Ovary (tissue), 7 donors: ENCODE measurements at regions not wholly inside any gene's neighbourhood (a gene's known extent, or its start where the extent isn't known, plus 50 kb on each side); places are given as distances from the start of the nearest gene placed in this dataset.

Source experiments
- DNase-seq, 5 donors: peaks; one replicate each; pipeline ENCODE4 v3.0.0-alpha.2; 2019 to 2020
- H3K27ac ChIP-seq, 2 donors: fragments of 200-600 bp; one replicate each; pipeline versions ENCODE4 v1.5.1 to v1.8.0; 2019 to 2022
- H3K27me3 ChIP-seq: fragments of 200-600 bp; one replicate; pipeline ENCODE4 v1.8.0; 2022
- H3K36me3 ChIP-seq: fragments of 200-600 bp; sonication (generic); one replicate; pipeline ENCODE4 v1.5.1; 2019
- H3K4me1 ChIP-seq: one replicate; pipeline ENCODE4 v1.8.1; 2013; ENCODE audit warnings: mild to moderate bottlenecking, moderate library complexity; ENCODE audit not compliant: insufficient read depth
- H3K4me3 ChIP-seq: fragments of 200-600 bp; sonication (generic); one replicate; pipeline ENCODE4 v1.5.1; 2017
- H3K9me3 ChIP-seq, 2 donors: fragments of 200-600 bp in 1 of 2; sonication (generic) in 1 of 2; one replicate each; pipeline versions ENCODE4 v1.5.1 to v1.8.1; 2013 to 2019; ENCODE audit warnings: mild to moderate bottlenecking in 1 of 2, moderate library complexity in 1 of 2
- CTCF ChIP-seq, 3 donors: fragments of 450-650 bp in 2 of 3; fragments of 200-600 bp in 1 of 3; IDR thresholded peaks; one replicate each; pipeline versions ENCODE4 v1.5.1 to v1.8.0; 2016 to 2022; ENCODE audit warnings: antibody characterized with exemption in 3 of 3, mild to moderate bottlenecking in 1 of 3
- EP300 ChIP-seq: sonication (generic); formaldehyde crosslinking; IDR thresholded peaks from one replicate; pipeline ENCODE4 v1.6.1; 2017; ENCODE audit warnings: antibody characterized with exemption
- POLR2A ChIP-seq: fragments of 450-650 bp; IDR thresholded peaks from one replicate; pipeline ENCODE4 v1.6.1; 2017; ENCODE audit warnings: antibody characterized with exemption, mild to moderate bottlenecking, moderate library complexity
- WGBS, 3 donors: extraction: QIAGEN DNeasy Blood & Tissue Kit in 1 of 3; methylation state at CpG; one replicate each; pipeline versions ENCODE4 v1.1.5 to v1.1.7; 2013 to 2017; 5-methylcytosine and 5-hydroxymethylcytosine counted together
- intact Hi-C, 4 donors: fragments of 100-400 bp; cut with DNase I; formaldehyde crosslinking; loops; one replicate each; pipeline versions ENCODE4 v1.11.0 to v1.15.1; 2022 to 2023
- donor health status: DM: no; HTN: no; CAD: no; lungs with moderate emphysema.
- donor health status: DM: no; HTN: no; CAD: no.
- donor health status: Bipolar disorder and iron deficiency.
- donor health status: DM: no; HTN: no; CAD: no.
- donor health status: DM: yes; HTN: yes; CAD: no.

GRCh38 chr11:29093416-29094120 is 923.3 kb downstream of the KCNA4 start:
- TF ChIP-seq CTCF (IDR thresholded peaks at IDR 0.05), result no peak
- TF ChIP-seq EP300, result no peak
- TF ChIP-seq POLR2A, result no peak
- Histone ChIP-seq H3K4me1 (no peaks in the 10 kb centered on the region), H3K36me3 (no peaks in the 10 kb centered on the region), H3K27ac (no peak overlapping the region), H3K9me3 (no peaks in the 10 kb centered on the region), H3K27me3 (no peaks in the 10 kb centered on the region), H3K4me3 (no peak overlapping the region)
- no peak for DNase-seq
- intact Hi-C loops, result no loop called here
- 90 to 96% (median 96%) methylated on average over 1 of the region's 1 CpG for WGBS, 3 donors

- WGBS, 3 donors, result 5 to 10% (median 8%) methylated on average over 1 of the region's 1 CpG
Measured at GRCh38 chr11:29087200-29087812, 929.5 kb downstream of the KCNA4 start.

GRCh38 chr11:29075726-29076125 is 941.1 kb downstream of the KCNA4 start:
- H3K9me3 ChIP-seq, result no peaks in the 10 kb centered on the region
- TF ChIP-seq POLR2A, result no peak
- no peak for TF ChIP-seq CTCF (IDR thresholded peaks at IDR 0.05)
- no peak for TF ChIP-seq EP300
- H3K27ac ChIP-seq, result no peak overlapping the region
- intact Hi-C loops, result no loop called here
- H3K27me3 ChIP-seq, result no peaks in the 10 kb centered on the region
- WGBS, 3 donors, result 95 to 100% (median 97%) methylated on average over 2 of the region's 2 CpGs
- no peak overlapping the region for H3K4me3 ChIP-seq
- no peak for DNase-seq
- H3K4me1 ChIP-seq, result no peaks in the 10 kb centered on the region
- H3K36me3 ChIP-seq, result no peaks in the 10 kb centered on the region

More at GRCh38 chr11:29087200-29087812, 929.5 kb downstream of the KCNA4 start:
- no peak for TF ChIP-seq POLR2A
- TF ChIP-seq EP300, result no peak
- no peak for TF ChIP-seq CTCF (IDR thresholded peaks at IDR 0.05)
- Histone ChIP-seq H3K4me3 (no peak overlapping the region), H3K27me3 (no peaks in the 10 kb centered on the region), H3K27ac (no peak overlapping the region), H3K36me3 (no peaks in the 10 kb centered on the region), H3K4me1 (no peaks in the 10 kb centered on the region), H3K9me3 (no peaks in the 10 kb centered on the region)
- no peak for DNase-seq
- intact Hi-C loops, result no loop called here

- intact Hi-C loops, result no loop called here
- Histone ChIP-seq H3K4me3 (no peak overlapping the region), H3K27me3 (no peaks in the 10 kb centered on the region), H3K36me3 (no peaks in the 10 kb centered on the region), H3K27ac (no peak overlapping the region), H3K4me1 (no peaks in the 10 kb centered on the region), H3K9me3 (no peaks in the 10 kb centered on the region)
- 86 to 90% (median 88%) methylated on average over 3 of the region's 3 CpGs for WGBS, 3 donors
- no peak for DNase-seq
- TF ChIP-seq CTCF (IDR thresholded peaks at IDR 0.05) (no peak), POLR2A (no peak), EP300 (no peak)
Measured at GRCh38 chr11:29063630-29064361, 953.0 kb downstream of the KCNA4 start.
